ENCODE measurements at regions not wholly inside any gene's neighbourhood (a gene's known extent, or its start where the extent isn't known, plus 50 kb on each side); places are given as distances from the start of the nearest gene placed in this dataset.

DNA sequence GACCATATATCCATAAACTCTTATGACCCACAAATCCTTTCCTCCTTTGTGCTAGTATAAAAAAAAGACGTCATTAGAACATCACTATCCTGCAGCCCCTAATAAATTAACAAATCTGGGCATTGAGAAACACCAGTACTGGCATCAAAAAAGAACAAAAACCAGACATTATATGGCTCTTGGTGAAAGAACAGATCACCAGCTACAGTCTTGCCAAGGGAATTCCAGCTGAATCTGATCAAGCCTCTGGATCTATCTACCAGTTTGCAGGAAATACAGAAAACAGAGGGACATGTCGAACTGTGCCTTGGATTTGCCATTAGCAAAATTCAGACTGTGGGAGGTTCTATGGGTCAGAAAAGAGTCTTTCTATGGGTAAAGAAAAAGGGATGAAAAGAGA, 93.7 kb upstream of the DDX18 start:
- TF ChIP-seq EZH2 (IDR thresholded peaks at IDR 0.05; ENCODE audit: low read length, missing control alignments): no peak
- TF ChIP-seq, protein P1, sequence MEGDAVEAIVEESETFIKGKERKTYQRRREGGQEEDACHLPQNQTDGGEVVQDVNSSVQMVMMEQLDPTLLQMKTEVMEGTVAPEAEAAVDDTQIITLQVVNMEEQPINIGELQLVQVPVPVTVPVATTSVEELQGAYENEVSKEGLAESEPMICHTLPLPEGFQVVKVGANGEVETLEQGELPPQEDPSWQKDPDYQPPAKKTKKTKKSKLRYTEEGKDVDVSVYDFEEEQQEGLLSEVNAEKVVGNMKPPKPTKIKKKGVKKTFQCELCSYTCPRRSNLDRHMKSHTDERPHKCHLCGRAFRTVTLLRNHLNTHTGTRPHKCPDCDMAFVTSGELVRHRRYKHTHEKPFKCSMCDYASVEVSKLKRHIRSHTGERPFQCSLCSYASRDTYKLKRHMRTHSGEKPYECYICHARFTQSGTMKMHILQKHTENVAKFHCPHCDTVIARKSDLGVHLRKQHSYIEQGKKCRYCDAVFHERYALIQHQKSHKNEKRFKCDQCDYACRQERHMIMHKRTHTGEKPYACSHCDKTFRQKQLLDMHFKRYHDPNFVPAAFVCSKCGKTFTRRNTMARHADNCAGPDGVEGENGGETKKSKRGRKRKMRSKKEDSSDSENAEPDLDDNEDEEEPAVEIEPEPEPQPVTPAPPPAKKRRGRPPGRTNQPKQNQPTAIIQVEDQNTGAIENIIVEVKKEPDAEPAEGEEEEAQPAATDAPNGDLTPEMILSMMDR (conservative IDR thresholded peaks at IDR 0.05 in 1 of 2, IDR thresholded peaks at IDR 0.05 in 1 of 2; ENCODE audit: low read depth in 1 of 2, low read length in 2 of 2): no peak

All from fibroblast of lung (primary cell).